ENCODE measurements at regions not wholly inside any gene's neighbourhood (a gene's known extent, or its start where the extent isn't known, plus 50 kb on each side); places are given as distances from the start of the nearest gene placed in this dataset.

DNA sequence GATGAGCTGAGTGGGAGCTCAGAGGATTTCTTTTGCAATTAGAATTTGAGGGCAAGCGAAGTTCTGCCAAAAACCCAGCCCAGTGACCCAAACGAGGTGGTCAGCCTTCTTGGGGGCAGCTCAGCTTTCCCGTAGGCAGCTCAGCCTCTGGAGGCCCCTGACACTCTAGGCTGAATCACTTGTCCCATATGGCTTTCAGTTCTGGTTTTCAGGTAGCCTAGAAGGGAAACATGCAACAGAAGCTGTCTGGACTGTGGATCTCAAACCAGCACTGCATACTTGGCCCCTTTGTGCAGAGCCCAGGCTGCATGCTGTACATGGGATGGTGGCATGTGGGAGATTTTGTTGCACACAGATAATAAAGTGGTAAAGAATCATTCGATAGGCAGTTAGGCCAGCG lies 322.8 kb downstream of the ANKRD30A start:
- TF ChIP-seq, protein P1, sequence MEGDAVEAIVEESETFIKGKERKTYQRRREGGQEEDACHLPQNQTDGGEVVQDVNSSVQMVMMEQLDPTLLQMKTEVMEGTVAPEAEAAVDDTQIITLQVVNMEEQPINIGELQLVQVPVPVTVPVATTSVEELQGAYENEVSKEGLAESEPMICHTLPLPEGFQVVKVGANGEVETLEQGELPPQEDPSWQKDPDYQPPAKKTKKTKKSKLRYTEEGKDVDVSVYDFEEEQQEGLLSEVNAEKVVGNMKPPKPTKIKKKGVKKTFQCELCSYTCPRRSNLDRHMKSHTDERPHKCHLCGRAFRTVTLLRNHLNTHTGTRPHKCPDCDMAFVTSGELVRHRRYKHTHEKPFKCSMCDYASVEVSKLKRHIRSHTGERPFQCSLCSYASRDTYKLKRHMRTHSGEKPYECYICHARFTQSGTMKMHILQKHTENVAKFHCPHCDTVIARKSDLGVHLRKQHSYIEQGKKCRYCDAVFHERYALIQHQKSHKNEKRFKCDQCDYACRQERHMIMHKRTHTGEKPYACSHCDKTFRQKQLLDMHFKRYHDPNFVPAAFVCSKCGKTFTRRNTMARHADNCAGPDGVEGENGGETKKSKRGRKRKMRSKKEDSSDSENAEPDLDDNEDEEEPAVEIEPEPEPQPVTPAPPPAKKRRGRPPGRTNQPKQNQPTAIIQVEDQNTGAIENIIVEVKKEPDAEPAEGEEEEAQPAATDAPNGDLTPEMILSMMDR (IDR thresholded peaks at IDR 0.05; ENCODE audit: low read length): no peak
- TF ChIP-seq EZH2 (optimal IDR thresholded peaks at IDR 0.05; ENCODE audit: low read depth, low read length) (no peak), EZH2phosphoT487 (IDR thresholded peaks at IDR 0.05; ENCODE audit: low read length) (no peak)

Data from MM.1S (cell line).